A549 (cell line): ENCODE measurements at regions not wholly inside any gene's neighbourhood (a gene's known extent, or its start where the extent isn't known, plus 50 kb on each side); places are given as distances from the start of the nearest gene placed in this dataset.

Source experiments
- ATAC-seq, 2 experiments: fragments of 200-7000 bp in 1 of 2; fragments of >200 bp in 1 of 2; cut with Nextera tagmentation in 1 of 2; cut with Tn5 transposase in 1 of 2; 3 replicates each; pipeline versions ENCODE4 v1.8.0 to v1.9.1; 2018 to 2020; ENCODE audit warnings: mild to moderate bottlenecking in 1 of 2, moderate library complexity in 1 of 2
- CTCF ChIA-PET: fragments of 300-600 bp; sonication (Branson Sonifier 250); formaldehyde crosslinking; extraction: SDS; loops from one replicate; lab custom pipeline; 2021; ENCODE audit warnings: antibody characterized with exemption, inconsistent platforms; lab: Yijun Ruan, JAX
- POLR2A ChIA-PET: fragments of 350-600 bp; formaldehyde crosslinking; extraction: SDS; loops from one replicate; lab custom pipeline; 2021; ENCODE audit warnings: antibody characterized with exemption, inconsistent platforms; lab: Yijun Ruan, JAX
- DNase-seq, 2 experiments: peaks; one replicate each; pipeline versions ENCODE4 v3.0.0 to v3.0.0-alpha.2; 2011 to 2016; ENCODE audit warnings: low read depth in 1 of 2, low spot score in 1 of 2
- FAIRE-seq: peaks from 2 replicates; lab custom pipeline; 2011; peaks lifted over from hg19 to GRCh38; lab: Jason Lieb, UNC
- H3K27ac ChIP-seq, 2 experiments: fragments of >200 bp; sonication (Bioruptor Twin); formaldehyde crosslinking; 3 replicates each; pipeline ENCODE4 v1.5.1; 2016 to 2017
- H3K4me1 ChIP-seq: fragments of >200 bp; sonication (Bioruptor Twin); formaldehyde crosslinking; 3 replicates; pipeline ENCODE4 v1.6.1; 2016
- H3K4me2 ChIP-seq: fragments of >200 bp; sonication (Bioruptor Twin); formaldehyde crosslinking; 3 replicates; pipeline ENCODE4 v1.6.1; 2016
- H3K4me3 ChIP-seq: fragments of >200 bp; sonication (Bioruptor Twin); formaldehyde crosslinking; 3 replicates; pipeline ENCODE4 v1.5.1; 2016
- H3K9me3 ChIP-seq: fragments of >200 bp; sonication (Bioruptor Twin); formaldehyde crosslinking; 3 replicates; pipeline ENCODE4 v1.6.1; 2016
- CBX2 ChIP-seq: fragments of 200-600 bp; sonication (generic); IDR thresholded peaks from 2 replicates; pipeline ENCODE4 v1.6.1; 2016; ENCODE audit warnings: low read depth, mild to moderate bottlenecking, borderline replicate concordance
- CBX8 ChIP-seq: fragments of 200-600 bp; sonication (generic); IDR thresholded peaks from 2 replicates; pipeline ENCODE4 v1.6.1; 2016
- CEBPB ChIP-seq, 2 experiments: fragments of >200 bp in 1 of 2; sonication (Bioruptor Twin) in 1 of 2; formaldehyde crosslinking in 1 of 2; IDR thresholded peaks; 2 replicates each; pipeline ENCODE4 v1.6.1; 2012 to 2016
- CHD2 ChIP-seq: fragments of 150-350 bp; IDR thresholded peaks from 2 replicates; pipeline ENCODE4 v1.6.1; 2014; ENCODE audit warnings: low read length; ENCODE audit not compliant: partially characterized antibody
- CHD4 ChIP-seq: fragments of 200-600 bp; sonication (generic); IDR thresholded peaks from 2 replicates; pipeline ENCODE4 v1.6.1; 2016; ENCODE audit warnings: antibody characterized with exemption, mild to moderate bottlenecking, borderline replicate concordance
- EHF ChIP-seq: fragments of 250-450 bp; sonication (Bioruptor Pico); IDR thresholded peaks from 2 replicates; pipeline ENCODE4 v1.5.0; 2020; ENCODE audit warnings: mild to moderate bottlenecking
- EHMT2 ChIP-seq: fragments of 200-600 bp; sonication (generic); IDR thresholded peaks from 2 replicates; pipeline ENCODE4 v1.6.1; 2016; ENCODE audit warnings: antibody characterized with exemption, low read depth, mild to moderate bottlenecking, moderate library complexity
- ELK1 ChIP-seq: fragments of 150-350 bp; IDR thresholded peaks from 2 replicates; pipeline ENCODE4 v1.6.1; 2014; ENCODE audit warnings: low read depth, mild to moderate bottlenecking, low read length
- FOXS1 ChIP-seq: fragments of 250-450 bp; sonication (Bioruptor Pico); IDR thresholded peaks from 2 replicates; pipeline ENCODE4 v1.5.0; 2020; ENCODE audit warnings: mild to moderate bottlenecking, moderate library complexity
- HEYL ChIP-seq: fragments of 250-450 bp; sonication (Bioruptor Pico); IDR thresholded peaks from 2 replicates; pipeline ENCODE4 v1.8.0; 2021; ENCODE audit warnings: mild to moderate bottlenecking, moderate library complexity
- HOXA7 ChIP-seq: fragments of 250-450 bp; sonication (Bioruptor Pico); IDR thresholded peaks from 2 replicates; pipeline ENCODE4 v1.5.0; 2020; ENCODE audit warnings: mild to moderate bottlenecking, moderate library complexity
- JUNB ChIP-seq: fragments of >200 bp; sonication (Bioruptor Twin); formaldehyde crosslinking; IDR thresholded peaks from 2 replicates; pipeline ENCODE4 v1.6.1; 2016
- KDM1A ChIP-seq: fragments of 200-600 bp; sonication (generic); IDR thresholded peaks from 2 replicates; pipeline ENCODE4 v1.6.1; 2016; ENCODE audit warnings: low read depth, mild to moderate bottlenecking
- PBX3 ChIP-seq: IDR thresholded peaks from 2 replicates; pipeline ENCODE4 v1.6.1; 2012
- PHF8 ChIP-seq: fragments of 200-600 bp; sonication (generic); IDR thresholded peaks from 2 replicates; pipeline ENCODE4 v1.6.1; 2016; ENCODE audit warnings: low read depth, mild to moderate bottlenecking, antibody characterized with exemption, moderate library complexity, borderline replicate concordance
- POLR2A ChIP-seq: IDR thresholded peaks from 2 replicates; pipeline ENCODE4 v1.6.1; 2012; ENCODE audit warnings: mild to moderate bottlenecking, low read length
- RFX5 ChIP-seq: fragments of 450-650 bp; IDR thresholded peaks from 2 replicates; pipeline ENCODE4 v1.7.1; 2014; ENCODE audit warnings: antibody characterized with exemption, mild to moderate bottlenecking, moderate library complexity
- RNF2 ChIP-seq: fragments of 200-600 bp; sonication (generic); IDR thresholded peaks from 2 replicates; pipeline ENCODE4 v1.6.1; 2016; ENCODE audit warnings: low read depth, mild to moderate bottlenecking, antibody characterized with exemption, moderate library complexity, borderline replicate concordance
- SMC3 ChIP-seq: fragments of >200 bp; sonication (Bioruptor Twin); formaldehyde crosslinking; IDR thresholded peaks from 3 replicates; pipeline ENCODE4 v1.6.1; 2018; ENCODE audit warnings: inconsistent platforms
- TFCP2L1 ChIP-seq: fragments of 250-450 bp; sonication (Bioruptor Pico); IDR thresholded peaks from 2 replicates; pipeline ENCODE4 v1.5.0; 2021; ENCODE audit warnings: mild to moderate bottlenecking
- USF2 ChIP-seq: fragments of 450-650 bp; IDR thresholded peaks from 2 replicates; pipeline ENCODE4 v1.6.1; 2014; ENCODE audit warnings: antibody characterized with exemption
- ZFP36 ChIP-seq: fragments of 450-650 bp; IDR thresholded peaks from 2 replicates; pipeline ENCODE4 v1.6.1; 2014; ENCODE audit warnings: borderline replicate concordance; ENCODE audit not compliant: partially characterized antibody
- ZNF302 ChIP-seq: fragments of 250-450 bp; sonication (Bioruptor Pico); IDR thresholded peaks from 2 replicates; pipeline ENCODE4 v1.9.0; 2021; ENCODE audit warnings: inconsistent platforms, mild to moderate bottlenecking, moderate library complexity
- ZSCAN20 ChIP-seq: fragments of 250-450 bp; sonication (Bioruptor Pico); IDR thresholded peaks from 2 replicates; pipeline ENCODE4 v1.8.0; 2022; ENCODE audit warnings: mild to moderate bottlenecking, moderate library complexity
- WGBS: methylation state at CpG from one replicate; pipeline ENCODE4 v1.1.6; 2017; ENCODE audit errors: missing lambda C conversion rate; 5-methylcytosine and 5-hydroxymethylcytosine counted together
- TF ChIP-seq, protein P1 (sequence below): IDR thresholded peaks from 2 replicates; pipeline ENCODE4 v1.6.1; 2012; ENCODE audit warnings: low read depth, borderline replicate concordance

GRCh38 chr6:18985996-18986395 lies 598.8 kb downstream of the RNF144B start:
- Histone ChIP-seq H3K9me3 (no peaks in the 10 kb centered on the region), H3K27ac (no peak overlapping the region), H3K4me1 (no peaks in the 10 kb centered on the region), H3K4me3 (no peak overlapping the region), H3K4me2 (no peak overlapping the region)
- TF ChIP-seq CBX8 (no peak), PBX3 (no peak), CHD2 (no peak), POLR2A (no peak), EHMT2 (no peak)
- 7% methylated on average over 2 of the region's 2 CpGs for WGBS
- CTCF ChIA-PET = interaction anchor here (1.0 to 1.1 kb wide), 2 partner anchors 14 to 1071 kb away, joined by 3 to 4 read pairs; no protein-coding TSS in a partner anchor
- DNase-seq (no peak), FAIRE-seq (no peak), ATAC-seq (no peak)
- POLR2A ChIA-PET = no interaction called here

GRCh38 chr6:18988636-18989035 lies 601.5 kb downstream of the RNF144B start:
- CTCF ChIA-PET = interaction anchor here (1.3 kb wide), 1 partner anchor 1067 kb away, joined by 4 read pairs; no protein-coding TSS in a partner anchor
- Histone ChIP-seq H3K4me1 (no peaks in the 10 kb centered on the region), H3K4me3 (no peak overlapping the region), H3K4me2 (no peak overlapping the region), H3K9me3 (no peaks in the 10 kb centered on the region), H3K27ac (no peak overlapping the region)
- no peak for ATAC-seq
- no peak for DNase-seq
- WGBS = 23% methylated on average over 3 of the region's 3 CpGs
- TF ChIP-seq, protein P1, sequence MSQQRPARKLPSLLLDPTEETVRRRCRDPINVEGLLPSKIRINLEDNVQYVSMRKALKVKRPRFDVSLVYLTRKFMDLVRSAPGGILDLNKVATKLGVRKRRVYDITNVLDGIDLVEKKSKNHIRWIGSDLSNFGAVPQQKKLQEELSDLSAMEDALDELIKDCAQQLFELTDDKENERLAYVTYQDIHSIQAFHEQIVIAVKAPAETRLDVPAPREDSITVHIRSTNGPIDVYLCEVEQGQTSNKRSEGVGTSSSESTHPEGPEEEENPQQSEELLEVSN = no peak
- TF ChIP-seq HEYL (CRISPR knock-in tag) (no peak), PHF8 (no peak), SMC3 (no peak), JUNB (no peak), CHD4 (no peak), RFX5 (no peak), USF2 (no peak), ZFP36 (no peak), KDM1A (no peak), TFCP2L1 (CRISPR knock-in tag) (no peak), ZNF302 (CRISPR knock-in tag) (no peak), FOXS1 (CRISPR knock-in tag) (no peak), EHF (CRISPR knock-in tag) (no peak), CEBPB (IDR thresholded peaks at IDR 0.05) (no peak), RNF2 (no peak), ZSCAN20 (CRISPR knock-in tag) (no peak), HOXA7 (CRISPR knock-in tag) (no peak), CBX2 (no peak), ELK1 (no peak)
- POLR2A ChIA-PET = no interaction called here
- no peak for FAIRE-seq
